Stimulated activated CD4-positive, alpha-beta T cell treated with anti-CD3 and anti-CD28 coated beads, Interleukin-15, amount 100 ng/mL, for 48 hours (primary cell): ENCODE measurements at regions not wholly inside any gene's neighbourhood (a gene's known extent, or its start where the extent isn't known, plus 50 kb on each side); places are given as distances from the start of the nearest gene placed in this dataset.

Experiments used
- DNase-seq, 2 donors: peaks; one replicate each; pipeline ENCODE4 v3.0.0-alpha.2; 2020; ENCODE audit warnings: low read depth in 2 of 2

DNA sequence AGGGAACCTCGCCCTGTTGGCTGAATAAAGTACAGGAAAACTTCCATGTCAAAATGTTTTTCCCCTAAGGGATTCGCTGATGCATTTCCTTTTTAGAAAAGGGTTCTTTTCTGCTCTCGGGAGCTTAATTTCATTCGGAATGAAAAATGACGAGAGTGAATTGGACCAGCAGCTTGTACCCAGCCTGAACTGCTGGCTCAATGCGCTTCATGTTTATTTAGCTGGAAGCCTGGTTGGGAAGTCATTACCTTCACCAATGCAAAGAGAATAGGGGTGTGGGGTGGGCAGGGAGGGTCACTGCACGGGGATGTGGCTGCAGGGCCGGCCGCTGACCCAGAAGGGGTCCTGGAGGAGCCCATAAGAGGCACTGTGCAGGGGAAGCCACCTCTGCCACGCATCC, 207.7 kb downstream of the ENGASE start:
- no peak for DNase-seq

GRCh38 chr17:79281803-79282202, 207.2 kb downstream of the ENGASE start:
- DNase-seq, result no peak

DNA sequence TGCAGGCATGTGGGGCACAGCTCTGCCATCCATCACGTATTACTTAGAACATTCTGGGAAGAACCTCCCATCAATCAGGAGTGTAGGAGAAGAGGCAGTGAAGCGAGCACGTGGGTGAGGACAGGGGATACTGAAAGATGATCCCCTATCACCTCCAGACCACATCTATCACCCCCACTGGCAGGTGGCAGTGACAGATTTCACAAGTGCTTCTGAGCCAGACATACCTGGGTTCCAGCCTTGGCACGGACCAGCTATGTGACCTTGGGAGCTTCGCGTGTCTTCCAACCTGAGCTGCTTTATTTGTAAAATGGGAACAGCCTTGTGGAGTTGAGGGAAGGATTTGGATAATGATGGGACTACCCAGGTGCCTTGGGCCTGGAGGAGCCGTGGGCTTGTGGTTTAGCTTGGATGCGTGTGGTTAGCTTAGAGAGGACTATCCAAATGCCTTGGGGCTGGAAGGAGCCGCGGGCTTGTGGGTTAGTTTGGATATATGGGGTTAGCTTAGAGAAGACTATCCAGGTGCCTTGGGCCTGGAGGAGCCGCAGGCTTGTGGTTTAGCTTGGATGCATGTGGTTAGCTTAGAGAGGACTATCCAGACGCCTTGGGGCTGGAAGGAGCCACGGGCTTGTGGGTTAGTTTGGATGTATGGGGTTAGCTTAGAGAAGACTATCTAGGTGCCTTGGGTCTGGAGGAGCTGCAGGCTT, 206.4 kb downstream of the ENGASE start:
- DNase-seq, result no peak

DNA sequence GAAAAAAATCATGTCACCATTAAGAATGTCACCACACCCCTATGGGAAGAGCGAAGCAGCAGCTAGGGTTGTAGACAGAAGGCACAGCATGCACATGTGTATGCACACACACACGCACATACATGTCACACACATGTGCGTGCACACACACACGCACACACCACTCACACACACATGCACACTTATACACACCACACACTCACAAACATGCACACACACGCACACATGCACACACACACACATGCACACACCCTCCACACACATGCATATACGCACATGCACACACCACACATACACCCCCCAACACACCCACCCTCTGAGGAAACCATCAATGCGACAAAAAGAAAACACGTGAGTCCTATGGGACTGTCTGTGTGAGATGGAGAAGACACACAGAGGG, 205.4 kb downstream of the ENGASE start:
- no peak for DNase-seq

GRCh38 chr17:79279320-79279719, 204.7 kb downstream of the ENGASE start:
- no peak for DNase-seq

DNA sequence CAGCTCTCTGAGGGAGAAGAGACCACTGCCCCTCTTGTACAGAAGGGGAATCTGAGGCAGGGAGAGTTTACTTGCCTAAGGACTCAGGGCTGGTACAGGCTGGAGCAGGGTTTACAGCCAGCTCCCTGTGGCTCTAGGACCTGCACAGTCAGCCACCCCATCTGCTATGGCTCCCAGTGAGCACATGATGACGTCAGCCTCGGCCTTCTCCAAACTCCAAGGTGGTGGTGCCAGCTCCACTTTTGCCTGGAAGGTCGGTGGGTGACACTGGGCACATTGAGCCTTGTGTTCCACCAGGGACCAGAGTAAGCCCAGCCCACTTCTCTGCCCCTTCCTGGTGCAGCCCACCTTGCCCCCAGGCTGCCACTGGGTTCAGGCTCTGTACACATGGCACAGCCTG, 202.2 kb downstream of the ENGASE start:
- DNase-seq, result no peak

DNA sequence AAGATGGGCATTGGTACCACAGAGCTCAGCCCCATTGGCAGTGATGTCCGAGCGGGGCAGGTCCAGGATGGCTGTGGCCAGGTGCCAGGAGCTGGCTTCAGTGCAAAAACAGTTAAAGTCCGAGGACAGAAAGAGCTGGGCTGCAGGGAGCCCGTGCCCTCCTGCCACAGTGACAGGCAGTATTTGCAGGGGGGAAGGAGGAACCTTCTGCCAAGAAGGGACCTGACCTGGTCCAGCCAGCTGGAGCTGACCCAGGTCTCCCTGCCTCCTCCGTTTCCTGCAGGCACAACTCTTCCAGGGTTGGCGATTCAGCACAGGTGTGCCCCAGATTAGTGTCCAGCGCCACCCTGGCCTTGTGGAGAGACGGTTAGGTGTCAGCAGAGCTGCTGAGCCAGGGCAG, 199.0 kb downstream of the ENGASE start:
- DNase-seq, result no peak

DNA sequence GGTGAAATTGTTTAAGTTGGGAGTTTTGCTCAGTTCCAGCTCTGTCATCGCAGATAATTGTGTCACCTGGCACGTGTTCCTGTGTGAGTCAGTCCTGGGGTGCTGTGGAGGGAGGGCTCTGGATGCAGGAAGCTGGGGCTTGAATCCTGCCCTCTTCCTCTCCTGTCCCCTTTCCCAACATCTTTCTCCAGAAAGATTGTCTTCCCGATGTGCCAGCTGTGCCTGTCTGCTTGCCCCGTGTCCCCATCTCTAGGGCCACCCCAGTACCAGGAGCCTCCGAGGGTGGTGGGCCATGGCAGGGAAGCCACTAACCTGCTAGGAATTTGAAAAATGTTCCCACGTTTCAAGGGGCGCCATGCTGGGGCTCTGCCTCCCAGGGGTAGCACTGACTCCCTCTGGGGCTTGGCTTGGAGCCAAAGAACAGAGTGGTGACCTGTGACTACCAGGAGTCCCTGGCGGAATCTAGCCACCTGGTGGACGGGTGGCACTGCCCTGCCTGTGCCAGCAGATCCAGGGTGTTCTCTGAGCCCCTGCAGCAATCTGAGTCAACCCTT, 198.1 kb downstream of the ENGASE start:
- no peak for DNase-seq

DNA sequence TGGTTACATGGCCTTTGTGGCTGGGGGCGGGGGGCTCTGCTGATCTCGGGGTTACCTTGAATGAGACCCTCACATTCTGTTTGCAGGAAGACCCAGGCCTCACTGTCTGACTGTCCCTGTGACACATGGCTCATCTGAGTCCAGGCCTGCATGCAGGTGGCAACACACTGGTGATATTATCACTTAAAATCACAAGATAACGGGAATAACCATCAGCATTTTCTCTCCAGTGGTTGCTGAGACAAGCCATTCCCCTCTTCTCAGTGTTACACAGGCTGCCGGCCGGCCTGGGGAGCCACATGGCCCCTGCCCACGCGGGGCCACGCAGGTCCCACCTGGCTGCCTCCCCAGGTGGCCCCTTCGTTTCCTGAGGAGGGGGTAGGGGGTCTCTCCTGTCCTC, 197.6 kb downstream of the ENGASE start:
- DNase-seq, result no peak

GRCh38 chr17:79269620-79270019, 195.0 kb downstream of the ENGASE start:
- no peak for DNase-seq

DNA sequence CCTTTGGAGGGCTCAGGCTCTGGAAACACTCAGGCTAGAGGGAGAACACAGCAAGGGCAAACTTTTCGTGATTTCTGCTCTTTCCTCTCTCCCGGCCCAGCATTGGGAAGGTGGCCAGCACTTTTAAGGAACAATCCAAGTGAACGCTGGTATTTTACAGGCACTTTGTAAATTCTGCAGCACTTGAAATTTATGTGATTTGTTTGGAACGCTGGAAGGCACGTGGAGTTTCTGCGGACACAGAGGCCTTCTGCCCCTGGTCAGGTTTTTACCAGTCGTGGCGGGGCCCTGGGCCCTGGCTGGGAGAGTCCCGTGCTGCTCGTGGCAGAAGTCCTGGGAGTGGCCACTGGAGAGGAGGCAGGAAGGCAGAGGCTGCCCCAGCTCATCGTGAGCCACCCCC, 188.6 kb downstream of the ENGASE start:
- DNase-seq, result no peak

GRCh38 chr17:79262624-79263023, 188.0 kb downstream of the ENGASE start:
- no peak for DNase-seq

- DNase-seq, result no peak
Measured at GRCh38 chr17:79261355-79262072, 186.9 kb downstream of the ENGASE start.

- no peak for DNase-seq
Measured at GRCh38 chr17:79258843-79259242, 184.2 kb downstream of the ENGASE start.

GRCh38 chr17:79258041-79258440, 183.4 kb downstream of the ENGASE start:
- no peak for DNase-seq

DNA sequence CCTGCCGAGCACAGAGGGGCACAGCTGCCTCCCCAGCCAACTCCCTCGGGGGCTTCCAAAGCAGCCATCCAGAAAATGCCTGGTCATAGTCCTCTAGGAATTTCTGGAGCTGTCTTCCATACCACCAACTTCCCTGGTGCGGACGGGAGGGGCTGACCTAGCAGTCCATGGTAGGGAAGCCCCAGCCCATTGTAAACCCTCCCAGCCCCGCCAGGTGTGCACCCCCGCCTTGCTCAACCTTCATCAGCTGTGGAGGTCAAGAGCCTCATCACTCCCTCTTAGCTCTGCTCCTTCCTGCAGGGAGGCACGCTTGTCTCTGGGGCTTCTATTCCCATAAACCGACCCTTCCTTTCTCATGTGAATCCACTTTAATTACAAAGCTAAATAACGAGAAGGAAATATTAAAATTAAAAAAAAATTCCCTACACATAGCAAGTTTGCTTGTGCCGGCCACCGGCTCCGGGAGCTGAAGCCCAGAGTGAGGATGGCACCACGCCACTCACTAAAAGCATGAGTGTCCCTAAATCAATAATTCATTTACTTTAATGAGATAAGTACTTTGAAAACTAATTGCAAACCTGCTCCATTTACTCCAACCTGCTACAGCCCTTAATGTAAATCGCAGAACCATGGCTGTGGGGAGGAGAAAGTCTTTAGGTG, 181.4 kb downstream of the ENGASE start:
- no peak for DNase-seq

DNA sequence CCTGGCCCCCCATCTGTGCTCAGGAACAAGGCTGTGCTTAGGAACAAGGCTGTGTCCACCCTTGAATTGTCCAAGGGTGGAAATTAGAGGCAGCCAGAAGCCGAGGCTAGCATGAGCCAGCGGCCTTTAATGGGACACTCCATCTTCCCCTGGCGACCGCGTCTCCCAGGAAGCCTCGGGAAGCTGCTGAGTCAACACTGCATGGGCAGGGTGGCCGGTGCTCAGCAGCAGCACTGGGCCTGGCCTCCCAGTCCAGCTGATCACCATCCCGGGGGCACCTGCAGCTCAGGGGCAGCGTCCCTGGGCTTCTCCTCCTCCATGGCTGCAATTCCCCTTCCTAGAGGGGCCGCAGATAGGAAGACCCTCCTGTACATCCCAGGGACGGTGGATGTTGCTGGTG, 180.8 kb downstream of the ENGASE start:
- no peak for DNase-seq

DNA sequence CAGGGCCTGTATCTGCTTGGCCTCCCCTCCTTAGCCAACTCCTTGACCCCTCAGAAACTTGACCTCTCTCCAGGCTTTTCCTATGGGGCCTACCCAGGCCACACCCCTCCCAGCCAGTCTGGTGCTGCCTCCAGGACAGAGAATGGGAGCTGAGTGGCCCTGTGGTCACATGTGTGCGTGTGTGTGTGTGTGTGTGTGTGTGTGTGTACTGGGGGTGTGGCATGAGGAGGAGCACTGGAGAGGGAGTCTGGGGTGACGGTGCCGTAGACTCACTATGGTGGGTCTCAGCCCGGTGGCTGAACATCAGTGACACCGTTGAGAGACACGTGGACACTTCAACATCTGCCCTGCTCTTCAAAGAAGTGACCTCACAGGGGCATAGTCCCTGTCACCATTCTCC, 180.4 kb downstream of the ENGASE start:
- DNase-seq, result no peak

- DNase-seq, result no peak
Measured at GRCh38 chr17:79252886-79253285, 178.3 kb downstream of the ENGASE start.

DNA sequence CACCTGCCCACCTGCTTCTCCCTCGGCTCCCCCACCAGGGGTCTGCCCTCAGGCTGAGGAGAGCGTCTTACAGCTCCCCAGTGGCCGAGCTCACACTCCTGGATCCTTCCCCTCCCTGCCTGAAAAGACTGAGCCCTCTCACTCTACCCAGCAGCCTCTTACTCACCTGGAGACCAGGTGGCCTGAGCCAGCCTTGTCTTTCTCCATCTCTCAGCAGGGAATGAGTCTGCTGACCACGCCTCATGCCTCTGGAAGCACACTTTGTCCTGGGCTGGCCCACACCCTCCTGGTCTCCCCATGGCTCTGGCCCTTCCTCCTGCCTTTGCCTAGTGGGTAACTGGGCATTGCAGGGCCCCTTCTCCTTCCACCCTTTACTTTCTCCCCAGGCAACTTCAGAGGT, 177.2 kb downstream of the ENGASE start:
- no peak for DNase-seq

DNA sequence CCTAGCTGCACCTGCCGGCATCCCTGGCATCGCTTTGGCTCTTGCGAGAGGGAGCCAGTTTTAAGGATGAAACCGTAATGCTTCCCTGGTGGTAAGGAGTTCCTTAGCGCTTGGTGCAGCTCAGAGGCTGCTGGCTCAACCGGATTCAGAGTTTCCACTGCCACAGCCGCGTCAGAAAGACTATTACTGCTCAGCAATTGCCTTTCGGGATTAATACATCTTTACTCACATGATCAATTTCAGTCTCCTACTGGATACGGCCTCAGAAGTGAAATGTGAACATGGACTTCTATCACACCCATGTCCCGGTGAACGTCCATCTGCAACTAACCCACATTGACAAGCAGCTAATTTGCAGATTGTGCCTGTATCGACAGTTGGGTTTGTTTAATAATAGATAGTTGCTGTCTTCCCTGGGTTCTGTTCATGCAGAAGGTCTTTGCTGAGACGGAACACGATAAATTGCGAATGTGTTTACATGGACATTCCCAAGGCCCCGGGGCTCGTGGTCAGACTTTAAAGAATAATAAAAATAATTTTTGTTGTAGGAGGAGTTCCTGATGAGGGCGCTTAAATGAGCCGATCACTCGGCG, 175.4 kb downstream of the ENGASE start:
- DNase-seq, result no peak

DNA sequence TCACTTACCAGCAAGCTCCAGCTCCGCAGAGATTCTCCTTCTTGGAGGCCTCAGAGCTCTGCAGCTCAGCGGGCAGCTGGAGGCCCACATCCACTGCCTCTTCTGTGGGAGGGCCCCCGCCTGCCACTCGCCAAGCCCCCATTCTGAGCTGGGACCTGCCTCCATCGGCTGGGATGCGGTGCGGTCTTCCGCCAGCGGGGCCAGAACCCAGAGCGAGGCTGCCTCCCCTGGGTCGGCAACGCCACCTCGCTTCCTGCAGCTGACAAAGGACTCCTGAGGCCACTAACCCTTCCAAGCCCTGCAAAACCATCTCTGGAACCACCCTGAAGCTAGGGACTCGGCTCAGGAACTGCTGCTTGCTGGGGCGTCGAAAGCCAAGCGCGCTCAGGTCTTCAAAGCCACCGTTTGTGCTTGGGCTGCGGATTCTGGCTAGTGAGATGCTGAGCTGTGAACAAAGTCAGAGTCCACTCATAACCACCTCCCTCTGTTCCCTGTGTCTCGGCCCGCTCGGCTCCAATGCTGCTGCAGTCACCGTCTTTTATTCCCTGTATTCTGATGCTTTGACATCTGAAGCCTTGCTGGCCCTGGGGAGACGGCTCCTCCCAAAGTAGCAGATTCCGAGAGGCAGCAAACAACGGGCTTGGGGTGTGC, 174.3 kb downstream of the ENGASE start:
- no peak for DNase-seq
